DND-41 (cell line): ENCODE measurements at regions not wholly inside any gene's neighbourhood (a gene's known extent, or its start where the extent isn't known, plus 50 kb on each side); places are given as distances from the start of the nearest gene placed in this dataset.

Experiments
- ATAC-seq: fragments of 200-7000 bp; cut with Tn5 transposase; 3 replicates; pipeline ENCODE4 v1.9.1; 2021; ENCODE audit warnings: low read depth; ENCODE audit not compliant: insufficient read depth
- DNase-seq: peaks from one replicate; pipeline ENCODE4 v3.0.0-alpha.2; 2020
- H2AFZ ChIP-seq: 2 replicates; pipeline ENCODE4 v1.6.0; 2012; ENCODE audit warnings: low read depth, low read length
- H3K27ac ChIP-seq: 2 replicates; pipeline ENCODE4 v1.5.1; 2012; ENCODE audit warnings: low read length, inconsistent platforms
- H3K27me3 ChIP-seq: fragments of 200-600 bp; sonication (generic); 2 replicates; pipeline ENCODE4 v1.6.0; 2012; ENCODE audit warnings: low read length, mild to moderate bottlenecking, inconsistent platforms; ENCODE audit not compliant: insufficient read depth, poor library complexity
- H3K36me3 ChIP-seq: 2 replicates; pipeline ENCODE4 v1.5.1; 2012; ENCODE audit warnings: low read length, inconsistent platforms; ENCODE audit not compliant: insufficient read depth
- H3K4me1 ChIP-seq: 2 replicates; pipeline ENCODE4 v1.5.1; 2012; ENCODE audit warnings: mild to moderate bottlenecking, low read length; ENCODE audit not compliant: insufficient read depth
- H3K4me2 ChIP-seq: 2 replicates; pipeline ENCODE4 v1.6.0; 2012; ENCODE audit warnings: mild to moderate bottlenecking, moderate library complexity, low read length, inconsistent platforms; ENCODE audit not compliant: insufficient read depth
- H3K4me3 ChIP-seq, 2 experiments: fragments of 200-600 bp in 1 of 2; shearing (Covaris generic) in 1 of 2; 2 replicates each; pipeline ENCODE4 v1.5.1; 2012 to 2016; ENCODE audit warnings: inconsistent platforms in 2 of 2, low read length in 2 of 2, mild to moderate bottlenecking in 2 of 2, low read depth in 1 of 2, moderate library complexity in 1 of 2
- H3K79me2 ChIP-seq: 2 replicates; pipeline ENCODE4 v1.6.0; 2012; ENCODE audit warnings: low read length, inconsistent platforms; ENCODE audit not compliant: insufficient read depth
- H3K9ac ChIP-seq: 2 replicates; pipeline ENCODE4 v1.6.0; 2012; ENCODE audit warnings: low read depth, mild to moderate bottlenecking, inconsistent platforms, low read length, moderate library complexity
- H3K9me3 ChIP-seq: 2 replicates; pipeline ENCODE4 v1.5.1; 2012; ENCODE audit warnings: low read length, moderate library complexity, mild to moderate bottlenecking, inconsistent platforms; ENCODE audit not compliant: insufficient read depth, severe bottlenecking
- H4K20me1 ChIP-seq: 2 replicates; pipeline ENCODE4 v1.6.0; 2012; ENCODE audit warnings: low read length; ENCODE audit not compliant: insufficient read depth
- EZH2 ChIP-seq: IDR thresholded peaks from 3 replicates; pipeline ENCODE4 v1.6.1; 2012; ENCODE audit warnings: borderline replicate concordance, low read depth, mild to moderate bottlenecking, moderate library complexity, low read length, inconsistent platforms; ENCODE audit not compliant: severe bottlenecking
- TF ChIP-seq, protein P1 (sequence below): IDR thresholded peaks from 2 replicates; pipeline ENCODE4 v1.5.1; 2012; ENCODE audit warnings: borderline replicate concordance, low read length, moderate library complexity, mild to moderate bottlenecking; ENCODE audit not compliant: poor library complexity, severe bottlenecking; ENCODE audit errors: extremely low read depth

- Histone ChIP-seq H3K9ac (no peak overlapping the region), H3K9me3 (no peaks in the 10 kb centered on the region), H2AFZ (no peak overlapping the region), H3K4me3 (no peak overlapping the region), H4K20me1 (no peaks in the 10 kb centered on the region), H3K27ac (no peak overlapping the region), H3K36me3 (no peaks in the 10 kb centered on the region), H3K79me2 (no peaks in the 10 kb centered on the region), H3K27me3 (peaks cover 4% of the 10 kb centered on the region), H3K4me1 (no peaks in the 10 kb centered on the region), H3K4me2 (no peak overlapping the region)
- DNase-seq = no peak
- ATAC-seq = no peak
- TF ChIP-seq, protein P1, sequence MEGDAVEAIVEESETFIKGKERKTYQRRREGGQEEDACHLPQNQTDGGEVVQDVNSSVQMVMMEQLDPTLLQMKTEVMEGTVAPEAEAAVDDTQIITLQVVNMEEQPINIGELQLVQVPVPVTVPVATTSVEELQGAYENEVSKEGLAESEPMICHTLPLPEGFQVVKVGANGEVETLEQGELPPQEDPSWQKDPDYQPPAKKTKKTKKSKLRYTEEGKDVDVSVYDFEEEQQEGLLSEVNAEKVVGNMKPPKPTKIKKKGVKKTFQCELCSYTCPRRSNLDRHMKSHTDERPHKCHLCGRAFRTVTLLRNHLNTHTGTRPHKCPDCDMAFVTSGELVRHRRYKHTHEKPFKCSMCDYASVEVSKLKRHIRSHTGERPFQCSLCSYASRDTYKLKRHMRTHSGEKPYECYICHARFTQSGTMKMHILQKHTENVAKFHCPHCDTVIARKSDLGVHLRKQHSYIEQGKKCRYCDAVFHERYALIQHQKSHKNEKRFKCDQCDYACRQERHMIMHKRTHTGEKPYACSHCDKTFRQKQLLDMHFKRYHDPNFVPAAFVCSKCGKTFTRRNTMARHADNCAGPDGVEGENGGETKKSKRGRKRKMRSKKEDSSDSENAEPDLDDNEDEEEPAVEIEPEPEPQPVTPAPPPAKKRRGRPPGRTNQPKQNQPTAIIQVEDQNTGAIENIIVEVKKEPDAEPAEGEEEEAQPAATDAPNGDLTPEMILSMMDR = no peak
- no peak for TF ChIP-seq EZH2
These were observed 91.3 kb upstream of the GPR45 start for GRCh38 chr2:105150231-105150630.

GRCh38 chr2:105154119-105154818, 87.3 kb upstream of the GPR45 start:
- no peak for DNase-seq
- Histone ChIP-seq H3K4me1 (no peaks in the 10 kb centered on the region), H2AFZ (no peak overlapping the region), H3K9ac (no peak overlapping the region), H3K27me3 (no peaks in the 10 kb centered on the region), H3K79me2 (no peaks in the 10 kb centered on the region), H3K36me3 (no peaks in the 10 kb centered on the region), H3K9me3 (peaks cover 8% of the 10 kb centered on the region), H4K20me1 (no peaks in the 10 kb centered on the region), H3K27ac (no peak overlapping the region), H3K4me2 (no peak overlapping the region), H3K4me3 (no peak overlapping the region)
- TF ChIP-seq, protein P1 = no peak
- TF ChIP-seq EZH2 = no peak
- no peak for ATAC-seq

GRCh38 chr2:105156166-105156565, 85.4 kb upstream of the GPR45 start:
- Histone ChIP-seq H3K27me3 (no peaks in the 10 kb centered on the region), H3K36me3 (no peaks in the 10 kb centered on the region), H3K4me2 (no peak overlapping the region), H2AFZ (no peak overlapping the region), H3K4me1 (no peaks in the 10 kb centered on the region), H3K79me2 (no peaks in the 10 kb centered on the region), H3K4me3 (no peak overlapping the region), H3K9ac (no peak overlapping the region), H3K27ac (no peak overlapping the region), H3K9me3 (peaks cover 8% of the 10 kb centered on the region), H4K20me1 (no peaks in the 10 kb centered on the region)
- no peak for TF ChIP-seq EZH2
- TF ChIP-seq, protein P1 = no peak
- no peak for ATAC-seq
- DNase-seq = no peak

GRCh38 chr2:105158002-105158401, 83.5 kb upstream of the GPR45 start:
- H3K4me2 ChIP-seq = no peak overlapping the region
- H3K9me3 ChIP-seq = peaks cover 8% of the 10 kb centered on the region
- no peak overlapping the region for H3K4me3 ChIP-seq
- no peak overlapping the region for H3K9ac ChIP-seq
- H3K4me1 ChIP-seq = no peaks in the 10 kb centered on the region
- no peaks in the 10 kb centered on the region for H3K27me3 ChIP-seq
- H2AFZ ChIP-seq = no peak overlapping the region
- no peak for ATAC-seq
- no peaks in the 10 kb centered on the region for H3K36me3 ChIP-seq
- H3K27ac ChIP-seq = no peak overlapping the region
- no peaks in the 10 kb centered on the region for H3K79me2 ChIP-seq
- DNase-seq = no peak
- TF ChIP-seq, protein P1 = no peak
- TF ChIP-seq EZH2 = no peak
- no peaks in the 10 kb centered on the region for H4K20me1 ChIP-seq
